Keratinocyte (primary cell): ENCODE measurements at regions not wholly inside any gene's neighbourhood (a gene's known extent, or its start where the extent isn't known, plus 50 kb on each side); places are given as distances from the start of the nearest gene placed in this dataset.

ENCODE experiments used
- DNase-seq: peaks from one replicate; pipeline ENCODE4 v3.0.0-alpha.2; 2011; ENCODE audit warnings: low read depth, missing footprints, low spot score
- FAIRE-seq: peaks from 2 replicates; lab custom pipeline; 2011; peaks lifted over from hg19 to GRCh38; lab: Jason Lieb, UNC
- H2AFZ ChIP-seq: 2 replicates; pipeline ENCODE4 v1.6.0; 2012; ENCODE audit warnings: low read length, control low read depth, inconsistent platforms; ENCODE audit not compliant: control insufficient read depth
- H3K27ac ChIP-seq: 2 replicates; pipeline ENCODE4 v1.5.1; 2011; ENCODE audit warnings: low read length; ENCODE audit not compliant: control insufficient read depth, insufficient read depth
- H3K27me3 ChIP-seq: 3 replicates; pipeline ENCODE4 v1.6.0; 2011; ENCODE audit warnings: low read length; ENCODE audit not compliant: control insufficient read depth, insufficient read depth; ENCODE audit errors: extremely low read depth
- H3K36me3 ChIP-seq, 2 experiments: 2 replicates in 1 of 2; 3 replicates in 1 of 2; pipeline ENCODE4 v1.5.1; 2011; ENCODE audit warnings: low read length in 2 of 2, mild to moderate bottlenecking in 1 of 2; ENCODE audit not compliant: control insufficient read depth in 2 of 2, insufficient read depth in 2 of 2; ENCODE audit errors: extremely low read depth in 1 of 2
- H3K4me1 ChIP-seq: 3 replicates; pipeline ENCODE4 v1.5.1; 2011; ENCODE audit warnings: low read length; ENCODE audit not compliant: control insufficient read depth, insufficient read depth; ENCODE audit errors: extremely low read depth
- H3K4me2 ChIP-seq: 3 replicates; pipeline ENCODE4 v1.6.0; 2011; ENCODE audit warnings: low read depth, low read length; ENCODE audit not compliant: control insufficient read depth, insufficient read depth; ENCODE audit errors: extremely low read depth
- H3K4me3 ChIP-seq, 3 experiments: fragments of 200-600 bp in 1 of 3; sonication (generic) in 1 of 3; 2 replicates in 2 of 3; 3 replicates in 1 of 3; pipeline ENCODE4 v1.5.1; 2011 to 2016; ENCODE audit warnings: low read length in 3 of 3, mild to moderate bottlenecking in 3 of 3, control low read depth in 2 of 3, inconsistent platforms in 1 of 3, low read depth in 1 of 3, mixed read lengths in 1 of 3, mixed run types in 1 of 3, moderate library complexity in 1 of 3; ENCODE audit not compliant: control insufficient read depth in 2 of 3, insufficient read depth in 2 of 3; ENCODE audit errors: extremely low read depth in 1 of 3
- H3K79me2 ChIP-seq: 2 replicates; pipeline ENCODE4 v1.6.0; 2012; ENCODE audit warnings: low read length; ENCODE audit not compliant: control insufficient read depth, insufficient read depth
- H3K9ac ChIP-seq: 3 replicates; pipeline ENCODE4 v1.6.0; 2011; ENCODE audit warnings: low read length; ENCODE audit not compliant: control insufficient read depth, insufficient read depth; ENCODE audit errors: extremely low read depth
- H3K9me1 ChIP-seq: 3 replicates; pipeline ENCODE4 v1.6.0; 2011; ENCODE audit warnings: low read length; ENCODE audit not compliant: control insufficient read depth, insufficient read depth; ENCODE audit errors: extremely low read depth
- H3K9me3 ChIP-seq: 2 replicates; pipeline ENCODE4 v1.5.1; 2012; ENCODE audit warnings: low read depth, low read length; ENCODE audit not compliant: control insufficient read depth
- H4K20me1 ChIP-seq: 3 replicates; pipeline ENCODE4 v1.6.0; 2011; ENCODE audit warnings: low read length; ENCODE audit not compliant: control insufficient read depth, insufficient read depth; ENCODE audit errors: extremely low read depth
- CTCF ChIP-seq, 3 experiments: IDR thresholded peaks in 1 of 3; conservative IDR thresholded peaks in 1 of 3; optimal IDR thresholded peaks in 1 of 3; 2 replicates in 2 of 3; 3 replicates in 1 of 3; pipeline versions ENCODE3 to v1.5.1; 2011; ENCODE audit warnings: low read length in 3 of 3, mild to moderate bottlenecking in 3 of 3, moderate library complexity in 2 of 3, control low read depth in 1 of 3, inconsistent platforms in 1 of 3; ENCODE audit not compliant: insufficient read depth in 2 of 3; ENCODE audit errors: extremely low read depth in 1 of 3
- EZH2 ChIP-seq: IDR thresholded peaks from one replicate; pipeline ENCODE4 v1.6.1; 2012; ENCODE audit warnings: inconsistent platforms, mild to moderate bottlenecking, low read length, moderate library complexity
- dilution Hi-C: fragments of 300-500 bp; cut with MboI; formaldehyde crosslinking; loops from one replicate; pipeline ENCODE4 v1.7.0; 2020; ENCODE audit warnings: low sequenced_read_pairs; ENCODE audit not compliant: extremely low pct_ligation_motif_present

GRCh38 chr21:35573472-35574374 lies 486.6 kb downstream of the SETD4 start:
- FAIRE-seq = no peak
- dilution Hi-C loops = no loop called here

GRCh38 chr21:35571910-35572309 lies 488.4 kb downstream of the SETD4 start:
- dilution Hi-C loops = no loop called here
- FAIRE-seq (no peak), DNase-seq (no peak)
- Histone ChIP-seq H3K79me2 (no peaks in the 10 kb centered on the region), H3K36me3 (no peaks in the 10 kb centered on the region), H2AFZ (no peak overlapping the region), H3K27ac (no peak overlapping the region), H3K9me1 (no peaks in the 10 kb centered on the region), H3K4me3 (no peak overlapping the region), H3K27me3 (no peaks in the 10 kb centered on the region), H3K9ac (no peak overlapping the region), H3K4me1 (no peaks in the 10 kb centered on the region), H3K4me2 (no peak overlapping the region), H4K20me1 (no peaks in the 10 kb centered on the region), H3K9me3 (no peaks in the 10 kb centered on the region)
- TF ChIP-seq CTCF (optimal IDR thresholded peaks at IDR 0.05 in 1 of 3, IDR thresholded peaks at IDR 0.05 in 1 of 3, conservative IDR thresholded peaks at IDR 0.05 in 1 of 3; ENCODE audit: extremely low read depth in 1 of 3, insufficient read depth in 2 of 3, low read length in 3 of 3) (no peak), EZH2 (no peak)

More at GRCh38 chr21:35573472-35574374, 486.6 kb downstream of the SETD4 start:
- Histone ChIP-seq H3K27me3 (no peaks in the 10 kb centered on the region), H3K79me2 (no peaks in the 10 kb centered on the region), H3K36me3 (no peaks in the 10 kb centered on the region), H3K27ac (no peak overlapping the region), H3K4me2 (no peak overlapping the region), H4K20me1 (no peaks in the 10 kb centered on the region), H3K9me3 (no peaks in the 10 kb centered on the region), H3K9me1 (no peaks in the 10 kb centered on the region), H3K9ac (no peak overlapping the region), H3K4me3 (no peak overlapping the region), H3K4me1 (no peaks in the 10 kb centered on the region), H2AFZ (no peak overlapping the region)
- TF ChIP-seq CTCF (optimal IDR thresholded peaks at IDR 0.05 in 1 of 3, IDR thresholded peaks at IDR 0.05 in 1 of 3, conservative IDR thresholded peaks at IDR 0.05 in 1 of 3; ENCODE audit: extremely low read depth in 1 of 3, insufficient read depth in 2 of 3, low read length in 3 of 3) = no peak
- TF ChIP-seq EZH2 = no peak
- no peak for DNase-seq
